ENCODE measurements at regions not wholly inside any gene's neighbourhood (a gene's known extent, or its start where the extent isn't known, plus 50 kb on each side); places are given as distances from the start of the nearest gene placed in this dataset.

GRCh38 chr16:85435700-85436099 is 177.4 kb upstream of the GSE1 start:
- peaks cover 3% of the 10 kb centered on the region for H3K36me3 Mint-ChIP-seq (ENCODE audit: low read depth)
- peaks cover 5% of the 10 kb centered on the region for H3K27me3 Mint-ChIP-seq (ENCODE audit: low read depth)

GRCh38 chr16:85436207-85436606 is 176.9 kb upstream of the GSE1 start:
- peaks cover 5% of the 10 kb centered on the region for H3K27me3 Mint-ChIP-seq (ENCODE audit: low read depth)
- H3K9me3 Mint-ChIP-seq = no peaks in the 10 kb centered on the region
- H3K36me3 Mint-ChIP-seq (ENCODE audit: low read depth) = peaks cover 3% of the 10 kb centered on the region
- peak overlapping the region in 2 of 3 experiments; percentile 4 to 33 for H3K4me3 Mint-ChIP-seq
- peak overlapping the region; percentile 63 to 79 (median 64) for H3K27ac Mint-ChIP-seq
- no peak for TF ChIP-seq CTCF (IDR thresholded peaks at IDR 0.05; ENCODE audit: unreplicated experiment in 3 of 3)
- peaks cover 62% of the 10 kb centered on the region for H3K4me1 Mint-ChIP-seq

More at GRCh38 chr16:85435700-85436099, 177.4 kb upstream of the GSE1 start:
- H3K9me3 Mint-ChIP-seq = no peaks in the 10 kb centered on the region
- TF ChIP-seq CTCF (IDR thresholded peaks at IDR 0.05; ENCODE audit: unreplicated experiment in 3 of 3) = no peak
- peaks cover 62% of the 10 kb centered on the region for H3K4me1 Mint-ChIP-seq
- H3K27ac Mint-ChIP-seq = peak overlapping the region in 2 of 3 experiments; percentile 79
- H3K4me3 Mint-ChIP-seq = no peak overlapping the region

- Mint-ChIP-seq H3K36me3 (ENCODE audit: low read depth) (peaks cover 3% of the 10 kb centered on the region), H3K27me3 (ENCODE audit: low read depth) (peaks cover 5% of the 10 kb centered on the region), H3K4me1 (peaks cover 65% of the 10 kb centered on the region), H3K9me3 (no peaks in the 10 kb centered on the region), H3K27ac (peak overlapping the region; percentile 63 to 93 (median 64)), H3K4me3 (no peak overlapping the region)
- TF ChIP-seq CTCF (IDR thresholded peaks at IDR 0.05; ENCODE audit: unreplicated experiment in 3 of 3) = no peak
These were observed 176.4 kb upstream of the GSE1 start for GRCh38 chr16:85436636-85437165.

GRCh38 chr16:85437166-85438052 is 175.7 kb upstream of the GSE1 start:
- Mint-ChIP-seq H3K4me1 (peaks cover 65% of the 10 kb centered on the region), H3K36me3 (ENCODE audit: low read depth) (peaks cover 3% of the 10 kb centered on the region), H3K27ac (peak overlapping the region; percentile 93 to 96 (median 94)), H3K9me3 (no peaks in the 10 kb centered on the region), H3K4me3 (peak overlapping the region; percentile 66 to 73 (median 66)), H3K27me3 (ENCODE audit: low read depth) (peaks cover 5% of the 10 kb centered on the region)
- no peak for TF ChIP-seq CTCF (IDR thresholded peaks at IDR 0.05; ENCODE audit: unreplicated experiment in 3 of 3)

- no peak for TF ChIP-seq CTCF (IDR thresholded peaks at IDR 0.05; ENCODE audit: unreplicated experiment in 3 of 3)
- H3K4me3 Mint-ChIP-seq = no peak overlapping the region
- no peaks in the 10 kb centered on the region for H3K27me3 Mint-ChIP-seq (ENCODE audit: low read depth)
- H3K27ac Mint-ChIP-seq = peak overlapping the region in 1 of 3 experiments; percentile 64
- H3K9me3 Mint-ChIP-seq = no peaks in the 10 kb centered on the region
- peaks cover 3% of the 10 kb centered on the region for H3K36me3 Mint-ChIP-seq (ENCODE audit: low read depth)
- peaks cover 58% of the 10 kb centered on the region for H3K4me1 Mint-ChIP-seq
These were observed 174.0 kb upstream of the GSE1 start for GRCh38 chr16:85438981-85439685.

All from nephron (organoid).